WTC11 (cell line): ENCODE measurements at regions not wholly inside any gene's neighbourhood (a gene's known extent, or its start where the extent isn't known, plus 50 kb on each side); places are given as distances from the start of the nearest gene placed in this dataset.

Experiments
- ATAC-seq: fragments of 200-7000 bp; cut with Tn5 transposase; 2 replicates; pipeline ENCODE4 v1.10.0; 2021; ENCODE audit warnings: mild to moderate bottlenecking, moderate library complexity
- CTCF ChIA-PET: fragments of 300-600 bp; sonication (Branson Sonifier 250); formaldehyde crosslinking; loops from one replicate; lab custom pipeline; 2021; ENCODE audit warnings: antibody characterized with exemption; lab: Charles Lee
- POLR2A ChIA-PET: fragments of 350-600 bp; sonication (Branson Sonifier 250); formaldehyde crosslinking; loops from one replicate; lab custom pipeline; 2021; ENCODE audit warnings: antibody characterized with exemption; lab: Charles Lee
- DNase-seq: peaks from one replicate; pipeline ENCODE4 v3.0.0; 2021; ENCODE audit warnings: low spot score
- H3K27ac Mint-ChIP-seq: 2 replicates; pipeline ENCODE4 v1.8.0; 2021; ENCODE audit warnings: mixed read lengths
- H3K27me3 Mint-ChIP-seq: 2 replicates; pipeline ENCODE4 v1.8.0; 2021; ENCODE audit warnings: low read depth, mild to moderate bottlenecking, moderate library complexity, mixed read lengths
- H3K36me3 Mint-ChIP-seq: 2 replicates; pipeline ENCODE4 v1.8.0; 2021; ENCODE audit warnings: mixed read lengths
- H3K4me1 Mint-ChIP-seq: 2 replicates; pipeline ENCODE4 v1.8.0; 2022; ENCODE audit warnings: mixed read lengths
- H3K4me3 Mint-ChIP-seq: 2 replicates; pipeline ENCODE4 v1.8.0; 2021; ENCODE audit warnings: mild to moderate bottlenecking, moderate library complexity, mixed read lengths
- H3K9me3 Mint-ChIP-seq: 2 replicates; pipeline ENCODE4 v1.8.0; 2021; ENCODE audit warnings: mixed read lengths
- ATF1 ChIP-seq: sonication (generic); formaldehyde crosslinking; IDR thresholded peaks from 2 replicates; pipeline ENCODE4 v1.8.1; 2023; ENCODE audit warnings: mild to moderate bottlenecking, moderate library complexity, missing genetic modification reagents
- ELF4 ChIP-seq: sonication (generic); formaldehyde crosslinking; IDR thresholded peaks from 2 replicates; pipeline ENCODE4 v1.8.1; 2022; ENCODE audit warnings: low read depth, mild to moderate bottlenecking, moderate library complexity, missing genetic modification reagents
- FOXK1 ChIP-seq: sonication (generic); formaldehyde crosslinking; IDR thresholded peaks from 2 replicates; pipeline ENCODE4 v1.8.0; 2022; ENCODE audit warnings: mild to moderate bottlenecking, moderate library complexity, missing genetic modification reagents
- MLX ChIP-seq: sonication (generic); formaldehyde crosslinking; IDR thresholded peaks from 2 replicates; pipeline ENCODE4 v1.8.1; 2023; ENCODE audit warnings: mild to moderate bottlenecking, missing genetic modification reagents, moderate library complexity
- NFATC4 ChIP-seq: fragments of 250-450 bp; sonication (Bioruptor Pico); IDR thresholded peaks from 2 replicates; pipeline ENCODE4 v1.9.0; 2021; ENCODE audit warnings: mild to moderate bottlenecking
- NFE2L1 ChIP-seq: sonication (generic); formaldehyde crosslinking; IDR thresholded peaks from 2 replicates; pipeline ENCODE4 v1.8.1; 2023; ENCODE audit warnings: missing genetic modification reagents
- NR1H2 ChIP-seq: sonication (generic); formaldehyde crosslinking; IDR thresholded peaks from 2 replicates; pipeline ENCODE4 v1.9.0; 2021; ENCODE audit warnings: mild to moderate bottlenecking, moderate library complexity, missing genetic modification reagents
- RORB ChIP-seq: fragments of 250-450 bp; sonication (Bioruptor Pico); IDR thresholded peaks from 2 replicates; pipeline ENCODE4 v1.9.0; 2021; ENCODE audit warnings: mild to moderate bottlenecking
- TEAD1 ChIP-seq: sonication (generic); formaldehyde crosslinking; IDR thresholded peaks from 2 replicates; pipeline ENCODE4 v1.8.0; 2022; ENCODE audit warnings: mild to moderate bottlenecking, missing genetic modification reagents
- TP53 ChIP-seq: sonication (generic); formaldehyde crosslinking; IDR thresholded peaks from 2 replicates; pipeline ENCODE4 v1.8.1; 2023; ENCODE audit warnings: mild to moderate bottlenecking, missing genetic modification reagents
- USF1 ChIP-seq: sonication (generic); formaldehyde crosslinking; IDR thresholded peaks from 2 replicates; pipeline ENCODE4 v1.8.0; 2022; ENCODE audit warnings: mild to moderate bottlenecking, missing genetic modification reagents
- ZBTB21 ChIP-seq: sonication (generic); formaldehyde crosslinking; IDR thresholded peaks from 2 replicates; pipeline ENCODE4 v1.8.1; 2023; ENCODE audit warnings: mild to moderate bottlenecking, missing genetic modification reagents, borderline replicate concordance
- ZNF219 ChIP-seq: sonication (generic); formaldehyde crosslinking; IDR thresholded peaks from 2 replicates; pipeline ENCODE4 v1.8.0; 2023; ENCODE audit warnings: missing genetic modification reagents, mild to moderate bottlenecking, borderline replicate concordance
- ZNF423 ChIP-seq: fragments of 250-450 bp; sonication (Bioruptor Pico); IDR thresholded peaks from 2 replicates; pipeline ENCODE4 v2.1.2; 2022; ENCODE audit warnings: mild to moderate bottlenecking, moderate library complexity
- TF ChIP-seq, protein P1 (sequence below): sonication (generic); formaldehyde crosslinking; IDR thresholded peaks from 2 replicates; pipeline ENCODE4 v1.8.0; 2023; ENCODE audit warnings: mild to moderate bottlenecking, missing genetic modification reagents
- TF ChIP-seq, protein P2 (sequence below): sonication (generic); formaldehyde crosslinking; IDR thresholded peaks from 2 replicates; pipeline ENCODE4 v1.8.1; 2023; ENCODE audit warnings: mild to moderate bottlenecking, missing genetic modification reagents
- TF ChIP-seq, protein P3 (sequence below): sonication (generic); formaldehyde crosslinking; IDR thresholded peaks from 2 replicates; pipeline ENCODE4 v1.8.0; 2022; ENCODE audit warnings: mild to moderate bottlenecking, missing genetic modification reagents
- TF ChIP-seq, protein P4 (sequence below): sonication (generic); formaldehyde crosslinking; IDR thresholded peaks from 2 replicates; pipeline ENCODE4 v1.8.1; 2023; ENCODE audit warnings: mild to moderate bottlenecking, moderate library complexity, missing genetic modification reagents
- TF ChIP-seq, protein P5 (sequence below): sonication (generic); formaldehyde crosslinking; IDR thresholded peaks from 2 replicates; pipeline ENCODE4 v1.8.0; 2023; ENCODE audit warnings: missing genetic modification reagents
- TF ChIP-seq, protein P6 (sequence below): sonication (generic); formaldehyde crosslinking; IDR thresholded peaks from 2 replicates; pipeline ENCODE4 v1.8.1; 2022; ENCODE audit warnings: missing genetic modification reagents, borderline replicate concordance

- H3K27ac Mint-ChIP-seq: no peak overlapping the region
- H3K27me3 Mint-ChIP-seq: no peaks in the 10 kb centered on the region
- no peak overlapping the region for H3K4me3 Mint-ChIP-seq
- TF ChIP-seq ATF1 (no peak), ZNF423 (no peak), ZNF219 (CRISPR knock-in tag) (no peak), ELF4 (CRISPR knock-in tag) (no peak), MLX (CRISPR knock-in tag) (no peak), USF1 (CRISPR knock-in tag) (no peak), NFE2L1 (no peak), FOXK1 (no peak), NR1H2 (CRISPR knock-in tag) (no peak), RORB (no peak), TP53 (CRISPR knock-in tag) (no peak), NFATC4 (CRISPR knock-in tag) (no peak), TEAD1 (CRISPR knock-in tag) (no peak), ZBTB21 (CRISPR knock-in tag) (no peak)
- TF ChIP-seq, protein P1, sequence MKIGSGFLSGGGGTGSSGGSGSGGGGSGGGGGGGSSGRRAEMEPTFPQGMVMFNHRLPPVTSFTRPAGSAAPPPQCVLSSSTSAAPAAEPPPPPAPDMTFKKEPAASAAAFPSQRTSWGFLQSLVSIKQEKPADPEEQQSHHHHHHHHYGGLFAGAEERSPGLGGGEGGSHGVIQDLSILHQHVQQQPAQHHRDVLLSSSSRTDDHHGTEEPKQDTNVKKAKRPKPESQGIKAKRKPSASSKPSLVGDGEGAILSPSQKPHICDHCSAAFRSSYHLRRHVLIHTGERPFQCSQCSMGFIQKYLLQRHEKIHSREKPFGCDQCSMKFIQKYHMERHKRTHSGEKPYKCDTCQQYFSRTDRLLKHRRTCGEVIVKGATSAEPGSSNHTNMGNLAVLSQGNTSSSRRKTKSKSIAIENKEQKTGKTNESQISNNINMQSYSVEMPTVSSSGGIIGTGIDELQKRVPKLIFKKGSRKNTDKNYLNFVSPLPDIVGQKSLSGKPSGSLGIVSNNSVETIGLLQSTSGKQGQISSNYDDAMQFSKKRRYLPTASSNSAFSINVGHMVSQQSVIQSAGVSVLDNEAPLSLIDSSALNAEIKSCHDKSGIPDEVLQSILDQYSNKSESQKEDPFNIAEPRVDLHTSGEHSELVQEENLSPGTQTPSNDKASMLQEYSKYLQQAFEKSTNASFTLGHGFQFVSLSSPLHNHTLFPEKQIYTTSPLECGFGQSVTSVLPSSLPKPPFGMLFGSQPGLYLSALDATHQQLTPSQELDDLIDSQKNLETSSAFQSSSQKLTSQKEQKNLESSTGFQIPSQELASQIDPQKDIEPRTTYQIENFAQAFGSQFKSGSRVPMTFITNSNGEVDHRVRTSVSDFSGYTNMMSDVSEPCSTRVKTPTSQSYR (CRISPR knock-in tag): no peak
- TF ChIP-seq, protein P2, sequence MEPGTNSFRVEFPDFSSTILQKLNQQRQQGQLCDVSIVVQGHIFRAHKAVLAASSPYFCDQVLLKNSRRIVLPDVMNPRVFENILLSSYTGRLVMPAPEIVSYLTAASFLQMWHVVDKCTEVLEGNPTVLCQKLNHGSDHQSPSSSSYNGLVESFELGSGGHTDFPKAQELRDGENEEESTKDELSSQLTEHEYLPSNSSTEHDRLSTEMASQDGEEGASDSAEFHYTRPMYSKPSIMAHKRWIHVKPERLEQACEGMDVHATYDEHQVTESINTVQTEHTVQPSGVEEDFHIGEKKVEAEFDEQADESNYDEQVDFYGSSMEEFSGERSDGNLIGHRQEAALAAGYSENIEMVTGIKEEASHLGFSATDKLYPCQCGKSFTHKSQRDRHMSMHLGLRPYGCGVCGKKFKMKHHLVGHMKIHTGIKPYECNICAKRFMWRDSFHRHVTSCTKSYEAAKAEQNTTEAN (CRISPR knock-in tag): no peak
- TF ChIP-seq, protein P3, sequence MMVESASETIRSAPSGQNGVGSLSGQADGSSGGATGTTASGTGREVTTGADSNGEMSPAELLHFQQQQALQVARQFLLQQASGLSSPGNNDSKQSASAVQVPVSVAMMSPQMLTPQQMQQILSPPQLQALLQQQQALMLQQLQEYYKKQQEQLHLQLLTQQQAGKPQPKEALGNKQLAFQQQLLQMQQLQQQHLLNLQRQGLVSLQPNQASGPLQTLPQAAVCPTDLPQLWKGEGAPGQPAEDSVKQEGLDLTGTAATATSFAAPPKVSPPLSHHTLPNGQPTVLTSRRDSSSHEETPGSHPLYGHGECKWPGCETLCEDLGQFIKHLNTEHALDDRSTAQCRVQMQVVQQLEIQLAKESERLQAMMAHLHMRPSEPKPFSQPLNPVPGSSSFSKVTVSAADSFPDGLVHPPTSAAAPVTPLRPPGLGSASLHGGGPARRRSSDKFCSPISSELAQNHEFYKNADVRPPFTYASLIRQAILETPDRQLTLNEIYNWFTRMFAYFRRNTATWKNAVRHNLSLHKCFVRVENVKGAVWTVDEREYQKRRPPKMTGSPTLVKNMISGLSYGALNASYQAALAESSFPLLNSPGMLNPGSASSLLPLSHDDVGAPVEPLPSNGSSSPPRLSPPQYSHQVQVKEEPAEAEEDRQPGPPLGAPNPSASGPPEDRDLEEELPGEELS (CRISPR knock-in tag): no peak
- TF ChIP-seq, protein P4, sequence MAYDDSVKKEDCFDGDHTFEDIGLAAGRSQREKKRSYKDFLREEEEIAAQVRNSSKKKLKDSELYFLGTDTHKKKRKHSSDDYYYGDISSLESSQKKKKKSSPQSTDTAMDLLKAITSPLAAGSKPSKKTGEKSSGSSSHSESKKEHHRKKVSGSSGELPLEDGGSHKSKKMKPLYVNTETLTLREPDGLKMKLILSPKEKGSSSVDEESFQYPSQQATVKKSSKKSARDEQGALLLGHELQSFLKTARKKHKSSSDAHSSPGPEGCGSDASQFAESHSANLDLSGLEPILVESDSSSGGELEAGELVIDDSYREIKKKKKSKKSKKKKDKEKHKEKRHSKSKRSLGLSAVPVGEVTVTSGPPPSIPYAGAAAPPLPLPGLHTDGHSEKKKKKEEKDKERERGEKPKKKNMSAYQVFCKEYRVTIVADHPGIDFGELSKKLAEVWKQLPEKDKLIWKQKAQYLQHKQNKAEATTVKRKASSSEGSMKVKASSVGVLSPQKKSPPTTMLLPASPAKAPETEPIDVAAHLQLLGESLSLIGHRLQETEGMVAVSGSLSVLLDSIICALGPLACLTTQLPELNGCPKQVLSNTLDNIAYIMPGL (CRISPR knock-in tag): no peak
- TF ChIP-seq, protein P5, sequence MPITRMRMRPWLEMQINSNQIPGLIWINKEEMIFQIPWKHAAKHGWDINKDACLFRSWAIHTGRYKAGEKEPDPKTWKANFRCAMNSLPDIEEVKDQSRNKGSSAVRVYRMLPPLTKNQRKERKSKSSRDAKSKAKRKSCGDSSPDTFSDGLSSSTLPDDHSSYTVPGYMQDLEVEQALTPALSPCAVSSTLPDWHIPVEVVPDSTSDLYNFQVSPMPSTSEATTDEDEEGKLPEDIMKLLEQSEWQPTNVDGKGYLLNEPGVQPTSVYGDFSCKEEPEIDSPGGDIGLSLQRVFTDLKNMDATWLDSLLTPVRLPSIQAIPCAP (CRISPR knock-in tag): no peak
- TF ChIP-seq, protein P6, sequence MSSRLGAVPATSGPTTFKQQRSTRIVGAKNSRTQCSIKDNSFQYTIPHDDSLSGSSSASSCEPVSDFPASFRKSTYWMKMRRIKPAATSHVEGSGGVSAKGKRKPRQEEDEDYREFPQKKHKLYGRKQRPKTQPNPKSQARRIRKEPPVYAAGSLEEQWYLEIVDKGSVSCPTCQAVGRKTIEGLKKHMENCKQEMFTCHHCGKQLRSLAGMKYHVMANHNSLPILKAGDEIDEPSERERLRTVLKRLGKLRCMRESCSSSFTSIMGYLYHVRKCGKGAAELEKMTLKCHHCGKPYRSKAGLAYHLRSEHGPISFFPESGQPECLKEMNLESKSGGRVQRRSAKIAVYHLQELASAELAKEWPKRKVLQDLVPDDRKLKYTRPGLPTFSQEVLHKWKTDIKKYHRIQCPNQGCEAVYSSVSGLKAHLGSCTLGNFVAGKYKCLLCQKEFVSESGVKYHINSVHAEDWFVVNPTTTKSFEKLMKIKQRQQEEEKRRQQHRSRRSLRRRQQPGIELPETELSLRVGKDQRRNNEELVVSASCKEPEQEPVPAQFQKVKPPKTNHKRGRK (CRISPR knock-in tag): no peak
- ChIA-PET POLR2A (no interaction called here), CTCF (interaction anchor here (0.9 kb wide), 1 partner anchor 44 kb away, joined by 3 read pairs; no protein-coding TSS in a partner anchor)
- no peak for DNase-seq
- no peaks in the 10 kb centered on the region for H3K36me3 Mint-ChIP-seq
- peaks cover 23% of the 10 kb centered on the region for H3K4me1 Mint-ChIP-seq
- H3K9me3 Mint-ChIP-seq: no peaks in the 10 kb centered on the region
- no peak for ATAC-seq
Measured at GRCh38 chr4:31089815-31090214, 369.6 kb downstream of the PCDH7 start.
